VCaP (cell line): ENCODE measurements at regions not wholly inside any gene's neighbourhood (a gene's known extent, or its start where the extent isn't known, plus 50 kb on each side); places are given as distances from the start of the nearest gene placed in this dataset.

Experiments
- H3K27ac ChIP-seq: fragments of 450-650 bp; 2 replicates; pipeline ENCODE4 v1.5.1; 2017
- CTCF ChIP-seq: fragments of 450-650 bp; conservative IDR thresholded peaks from 2 replicates; pipeline ENCODE4 v1.5.1; 2017; ENCODE audit warnings: mild to moderate bottlenecking, moderate library complexity

DNA sequence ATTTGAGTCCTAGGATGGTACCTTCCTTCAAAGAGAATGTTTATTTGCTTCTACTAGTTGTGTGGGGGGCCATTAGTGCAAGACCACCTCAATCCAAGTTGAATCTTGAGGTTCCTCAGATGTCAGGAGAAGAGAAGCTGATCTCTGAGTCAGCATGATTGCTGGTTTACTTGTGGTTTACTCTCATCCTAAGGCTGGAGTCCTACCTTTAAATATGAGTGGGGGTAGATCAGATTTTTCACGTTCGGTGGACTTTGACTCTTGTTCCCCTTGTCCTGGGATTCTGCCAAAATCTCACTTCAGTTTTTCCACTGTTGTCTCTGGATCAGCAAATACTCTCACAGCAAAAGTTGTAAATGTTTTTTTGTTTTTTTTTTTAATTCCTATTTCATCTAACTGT is 84.6 kb upstream of the F13A1 start:
- TF ChIP-seq CTCF, result no peak
- H3K27ac ChIP-seq, result no peak overlapping the region

GRCh38 chr6:6405997-6406714 is 85.7 kb upstream of the F13A1 start:
- no peak for TF ChIP-seq CTCF
- no peak overlapping the region for H3K27ac ChIP-seq

GRCh38 chr6:6406715-6407070 is 86.2 kb upstream of the F13A1 start:
- TF ChIP-seq CTCF, result no peak
- H3K27ac ChIP-seq, result no peak overlapping the region

GRCh38 chr6:6407071-6407741 is 86.7 kb upstream of the F13A1 start:
- no peak overlapping the region for H3K27ac ChIP-seq

GRCh38 chr6:6409397-6410030 is 89.1 kb upstream of the F13A1 start:
- TF ChIP-seq CTCF, result no peak
- no peak overlapping the region for H3K27ac ChIP-seq

More at GRCh38 chr6:6407071-6407741, 86.7 kb upstream of the F13A1 start:
- no peak for TF ChIP-seq CTCF

DNA sequence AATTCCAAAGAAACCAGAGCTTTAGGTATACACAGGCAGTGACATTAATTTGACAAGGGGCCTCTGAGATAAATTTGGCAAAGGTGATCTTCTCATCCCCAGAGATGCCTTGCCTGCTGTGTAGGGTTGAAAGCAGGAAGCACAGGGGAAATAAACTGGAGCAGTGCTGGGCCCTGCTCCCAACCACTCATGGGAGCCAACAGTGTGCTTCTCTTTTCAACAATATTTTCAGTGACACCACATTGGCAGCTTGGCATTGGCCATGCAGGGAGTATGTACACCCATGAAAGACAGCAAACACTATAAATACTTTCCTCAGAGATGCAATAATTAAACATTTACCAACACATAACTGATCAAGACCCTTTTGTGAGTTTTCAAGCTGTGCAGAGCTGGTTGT is 90.7 kb upstream of the F13A1 start:
- H3K27ac ChIP-seq, result no peak overlapping the region
- TF ChIP-seq CTCF, result no peak

- TF ChIP-seq CTCF, result no peak
- H3K27ac ChIP-seq, result no peak overlapping the region
Observed at GRCh38 chr6:6412221-6412620, 91.8 kb upstream of the F13A1 start.
